ENCODE measurements at regions not wholly inside any gene's neighbourhood (a gene's known extent, or its start where the extent isn't known, plus 50 kb on each side); places are given as distances from the start of the nearest gene placed in this dataset.
A peak's percentile ranks its signal among the peaks of the same experiment; 100 is the strongest.

GRCh38 chr7:41051062-41051461 is 651.8 kb downstream of the INHBA start:
- Histone ChIP-seq H3K4me2 (no peak overlapping the region), H3K79me2 (ENCODE audit: insufficient read depth) (no peaks in the 10 kb centered on the region), H3K9me3 (no peaks in the 10 kb centered on the region), H3K9ac (no peak overlapping the region), H3K4me1 (ENCODE audit: control insufficient read depth in 1 of 2, insufficient read depth in 2 of 2, low read depth in 1 of 2, low read length in 1 of 2) (peaks cover 4 to 28% of the 10 kb centered on the region in 2 experiments; a peak in 3 of 4 replicates), H3K9me2 (no peaks in the 10 kb centered on the region), H3K4me3 (ENCODE audit: low read depth in 2 of 2, low read length in 1 of 2) (no peak overlapping the region), H4K20me1 (ENCODE audit: insufficient read depth) (no peaks in the 10 kb centered on the region), H3K27me3 (ENCODE audit: insufficient read depth) (no peaks in the 10 kb centered on the region), H3F3A (replicated peaks; ENCODE audit: insufficient read depth) (no peaks in the 10 kb centered on the region), H3K36me3 (replicated peaks in 1 of 2; ENCODE audit: control insufficient read depth in 1 of 2, insufficient read depth in 2 of 2, low read length in 1 of 2) (no peaks in the 10 kb centered on the region), H2AFZ (ENCODE audit: low read depth) (no peak overlapping the region), H3K27ac (ENCODE audit: low read depth in 2 of 2, low read length in 1 of 2) (no peak overlapping the region)
- POLR2A ChIA-PET: no interaction called here
- TF ChIP-seq CTCF (IDR thresholded peaks at IDR 0.05) (no peak), TCF12 (IDR thresholded peaks at IDR 0.05) (peak; percentile 47; the same call in 1 of the 2 replicates)
- CTCF ChIA-PET: no interaction called here
- 59% methylated on average over 6 of the region's 6 CpGs for WGBS (ENCODE audit: low lambda C conversion rate)
- no peak for DNase-seq

- H3K4me3 ChIP-seq (ENCODE audit: low read depth in 2 of 2, low read length in 1 of 2): no peak overlapping the region
- no peaks in the 10 kb centered on the region for H3K9me2 ChIP-seq
- 83% methylated on average over 2 of the region's 2 CpGs for WGBS (ENCODE audit: low lambda C conversion rate)
- H3K27ac ChIP-seq (ENCODE audit: low read depth in 2 of 2, low read length in 1 of 2): no peak overlapping the region
- no peaks in the 10 kb centered on the region for H3K9me3 ChIP-seq
- no peak overlapping the region for H2AFZ ChIP-seq (ENCODE audit: low read depth)
- TF ChIP-seq NRF1 (IDR thresholded peaks at IDR 0.05; ENCODE audit: low read depth, low read length): no peak
- CTCF ChIA-PET: interaction anchor here (1.3 to 4.0 kb wide), 3 partner anchors 45 to 656 kb away, joined by 3 to 20 read pairs (median 6); no protein-coding TSS in a partner anchor
- H3K27me3 ChIP-seq (ENCODE audit: insufficient read depth): no peaks in the 10 kb centered on the region
- H3K9ac ChIP-seq: no peak overlapping the region
- POLR2A ChIA-PET: no interaction called here
- no peaks in the 10 kb centered on the region for H3K79me2 ChIP-seq (ENCODE audit: insufficient read depth)
- H3K36me3 ChIP-seq (replicated peaks in 1 of 2; ENCODE audit: control insufficient read depth in 1 of 2, insufficient read depth in 2 of 2, low read length in 1 of 2): no peaks in the 10 kb centered on the region
- no peak overlapping the region for H3K4me2 ChIP-seq
- H4K20me1 ChIP-seq (ENCODE audit: insufficient read depth): no peaks in the 10 kb centered on the region
- DNase-seq: no peak
- H3F3A ChIP-seq (replicated peaks; ENCODE audit: insufficient read depth): no peaks in the 10 kb centered on the region
- H3K4me1 ChIP-seq (ENCODE audit: control insufficient read depth in 1 of 2, insufficient read depth in 2 of 2, low read depth in 1 of 2, low read length in 1 of 2): peaks cover 10 to 29% of the 10 kb centered on the region in 2 experiments; a peak in 3 of 4 replicates
Measured at GRCh38 chr7:41048771-41049170, 654.1 kb downstream of the INHBA start.

GRCh38 chr7:41047789-41048191 is 655.1 kb downstream of the INHBA start:
- DNase-seq: peak; percentile 40
- no peaks in the 10 kb centered on the region for H4K20me1 ChIP-seq (ENCODE audit: insufficient read depth)
- POLR2A ChIA-PET: no interaction called here
- no peaks in the 10 kb centered on the region for H3K9me2 ChIP-seq
- TF ChIP-seq CHD2 (IDR thresholded peaks at IDR 0.05; ENCODE audit: low read length, partially characterized antibody) (no peak), TCF12 (IDR thresholded peaks at IDR 0.05) (peak; percentile 59), FOSL2 (IDR thresholded peaks at IDR 0.05; ENCODE audit: borderline replicate concordance, low read depth) (peak; percentile 12; the same call in 1 of the 2 replicates), PBX3 (IDR thresholded peaks at IDR 0.05) (peak; percentile 32)
- H3K79me2 ChIP-seq (ENCODE audit: insufficient read depth): no peaks in the 10 kb centered on the region
- H2AFZ ChIP-seq (ENCODE audit: low read depth): no peak overlapping the region
- H3K4me3 ChIP-seq (ENCODE audit: low read depth in 2 of 2, low read length in 1 of 2): no peak overlapping the region
- no peak overlapping the region for H3K4me2 ChIP-seq
- H3K27ac ChIP-seq (ENCODE audit: low read depth in 2 of 2, low read length in 1 of 2): peak overlapping the region in 1 of 2 experiments; percentile 23; a peak in 1 of 4 replicates
- peaks cover 0 to 4% of the 10 kb centered on the region in 2 experiments for H3K36me3 ChIP-seq (replicated peaks in 1 of 2; ENCODE audit: control insufficient read depth in 1 of 2, insufficient read depth in 2 of 2, low read length in 1 of 2)
- no peaks in the 10 kb centered on the region for H3F3A ChIP-seq (replicated peaks; ENCODE audit: insufficient read depth)
- 76% methylated on average over 7 of the region's 9 CpGs for WGBS (ENCODE audit: low lambda C conversion rate)
- H3K27me3 ChIP-seq (ENCODE audit: insufficient read depth): no peaks in the 10 kb centered on the region
- H3K4me1 ChIP-seq (ENCODE audit: control insufficient read depth in 1 of 2, insufficient read depth in 2 of 2, low read depth in 1 of 2, low read length in 1 of 2): peaks cover 10 to 29% of the 10 kb centered on the region in 2 experiments; a peak in 3 of 4 replicates
- H3K9ac ChIP-seq: no peak overlapping the region
- peaks cover 6% of the 10 kb centered on the region; the same call in 1 of the 2 replicates for H3K9me3 ChIP-seq
- CTCF ChIA-PET: interaction anchor here (0.7 to 4.0 kb wide), 9 partner anchors 13 to 657 kb away, joined by 3 to 20 read pairs (median 3); no protein-coding TSS in a partner anchor

Measured in SK-N-SH (cell line).